ENCODE measurements at regions not wholly inside any gene's neighbourhood (a gene's known extent, or its start where the extent isn't known, plus 50 kb on each side); places are given as distances from the start of the nearest gene placed in this dataset.
"Not testable (repeated sequence)": the region's sequence is repeated elsewhere in the genome, so short reads cannot be mapped to it uniquely, and the experiment has no call there.

- Mint-ChIP-seq H3K9me3 (ENCODE audit: low read depth) (no peaks in the 10 kb centered on the region), H3K4me3 (no peak overlapping the region), H3K4me1 (ENCODE audit: low read depth) (no peaks in the 10 kb centered on the region), H3K27ac (no peak overlapping the region), H3K36me3 (no peaks in the 10 kb centered on the region), H3K27me3 (no peaks in the 10 kb centered on the region)
Measured at GRCh38 chr2:133624551-133624950, 56.3 kb upstream of the NCKAP5 start.

DNA sequence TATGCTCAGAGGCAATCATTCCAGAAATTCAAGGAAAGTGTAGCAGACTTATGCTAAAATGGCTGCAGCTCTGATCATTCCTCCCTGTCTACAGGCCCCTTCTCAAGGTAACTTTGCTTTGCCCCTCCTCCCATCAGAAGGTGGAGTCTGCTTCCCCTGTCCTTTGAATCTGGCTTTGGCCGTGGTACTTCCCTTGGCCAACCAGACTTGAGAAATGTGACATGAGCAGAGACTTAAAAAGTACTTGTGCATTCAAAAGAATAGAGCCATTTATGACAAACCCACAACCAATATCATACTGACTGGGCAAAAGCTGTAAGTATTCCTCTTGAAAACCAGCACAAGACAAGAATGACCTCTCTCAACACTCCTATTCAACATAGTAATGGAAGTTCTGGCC lies 59.5 kb upstream of the NCKAP5 start:
- H3K4me1 Mint-ChIP-seq (ENCODE audit: low read depth): no peaks in the 10 kb centered on the region
- no peaks in the 10 kb centered on the region for H3K27me3 Mint-ChIP-seq
- no peak overlapping the region for H3K27ac Mint-ChIP-seq
- no peaks in the 10 kb centered on the region for H3K36me3 Mint-ChIP-seq
- no peaks in the 10 kb centered on the region for H3K9me3 Mint-ChIP-seq (ENCODE audit: low read depth)
- H3K4me3 Mint-ChIP-seq: no peak overlapping the region

DNA sequence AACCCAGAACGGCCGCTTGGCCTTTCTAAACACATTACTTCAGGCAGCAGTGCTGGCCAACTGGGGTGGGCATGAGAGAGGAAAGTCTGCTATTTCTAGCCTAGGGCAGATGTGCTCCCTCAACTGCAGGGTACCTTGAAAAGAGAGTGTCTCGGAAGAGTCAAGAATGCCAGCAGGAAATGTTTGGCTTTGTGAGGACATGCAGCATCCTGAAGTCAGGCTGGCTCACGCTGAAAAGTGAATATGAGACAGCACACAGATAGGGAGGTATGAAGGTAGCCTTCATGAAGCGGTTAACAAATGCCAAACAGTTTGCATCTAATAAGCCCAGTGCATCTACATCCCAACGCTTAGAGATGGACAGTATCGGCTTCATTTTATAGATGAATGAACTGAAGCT lies 65.0 kb upstream of the NCKAP5 start:
- Mint-ChIP-seq H3K9me3 (ENCODE audit: low read depth) (no peaks in the 10 kb centered on the region), H3K36me3 (no peaks in the 10 kb centered on the region)

GRCh38 chr2:133633881-133634409 lies 65.7 kb upstream of the NCKAP5 start:
- Mint-ChIP-seq H3K9me3 (ENCODE audit: low read depth) (no peaks in the 10 kb centered on the region), H3K27ac (no peak overlapping the region), H3K36me3 (no peaks in the 10 kb centered on the region), H3K4me1 (ENCODE audit: low read depth) (no peaks in the 10 kb centered on the region), H3K4me3 (no peak overlapping the region), H3K27me3 (no peaks in the 10 kb centered on the region)

More for the DNA sequence above, 65.0 kb upstream of the NCKAP5 start:
- H3K4me1 Mint-ChIP-seq (ENCODE audit: low read depth): no peaks in the 10 kb centered on the region
- H3K27ac Mint-ChIP-seq: no peak overlapping the region
- H3K27me3 Mint-ChIP-seq: no peaks in the 10 kb centered on the region
- H3K4me3 Mint-ChIP-seq: no peak overlapping the region

- no peaks in the 10 kb centered on the region for H3K36me3 Mint-ChIP-seq
- no peak overlapping the region for H3K27ac Mint-ChIP-seq
- H3K27me3 Mint-ChIP-seq: no peaks in the 10 kb centered on the region
- no peak overlapping the region for H3K4me3 Mint-ChIP-seq
- no peaks in the 10 kb centered on the region for H3K9me3 Mint-ChIP-seq (ENCODE audit: low read depth)
- H3K4me1 Mint-ChIP-seq (ENCODE audit: low read depth): no peaks in the 10 kb centered on the region
Measured at GRCh38 chr2:133635131-133635530, 66.9 kb upstream of the NCKAP5 start.

DNA sequence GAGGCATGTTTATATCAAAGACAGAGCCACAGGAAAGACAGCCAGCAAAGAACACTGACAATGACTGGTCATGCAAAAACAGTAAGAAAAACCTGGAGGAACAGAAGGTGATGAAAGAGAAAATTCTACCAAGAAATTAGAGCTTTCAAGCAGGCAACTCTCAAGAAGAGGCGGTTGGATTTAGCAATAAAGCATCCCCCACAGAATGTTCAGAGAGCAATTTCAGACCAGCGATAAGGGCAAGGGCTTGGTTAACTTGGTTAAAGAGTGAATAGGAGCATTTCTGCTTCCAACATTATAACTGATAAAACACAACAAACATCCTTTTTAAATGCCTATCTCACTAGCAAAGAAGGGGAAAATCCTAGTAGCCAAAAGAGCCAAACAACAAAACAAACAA lies 68.0 kb upstream of the NCKAP5 start:
- no peaks in the 10 kb centered on the region for H3K4me1 Mint-ChIP-seq (ENCODE audit: low read depth)
- no peak overlapping the region for H3K4me3 Mint-ChIP-seq
- no peaks in the 10 kb centered on the region for H3K9me3 Mint-ChIP-seq (ENCODE audit: low read depth)
- H3K36me3 Mint-ChIP-seq: no peaks in the 10 kb centered on the region
- no peak overlapping the region for H3K27ac Mint-ChIP-seq
- H3K27me3 Mint-ChIP-seq: no peaks in the 10 kb centered on the region

- Mint-ChIP-seq H3K4me1 (ENCODE audit: low read depth) (no peaks in the 10 kb centered on the region), H3K4me3 (no peak overlapping the region), H3K27me3 (peaks cover 6% of the 10 kb centered on the region), H3K9me3 (ENCODE audit: low read depth) (no peaks in the 10 kb centered on the region), H3K27ac (no peak overlapping the region), H3K36me3 (no peaks in the 10 kb centered on the region)
Measured at GRCh38 chr2:133640103-133640502, 71.8 kb upstream of the NCKAP5 start.

GRCh38 chr2:133641497-133641896 lies 73.2 kb upstream of the NCKAP5 start:
- Mint-ChIP-seq H3K4me1 (ENCODE audit: low read depth) (no peaks in the 10 kb centered on the region), H3K36me3 (no peaks in the 10 kb centered on the region), H3K9me3 (ENCODE audit: low read depth) (no peaks in the 10 kb centered on the region), H3K27me3 (peaks cover 6% of the 10 kb centered on the region), H3K4me3 (no peak overlapping the region), H3K27ac (no peak overlapping the region)

- H3K4me1 Mint-ChIP-seq (ENCODE audit: low read depth): no peaks in the 10 kb centered on the region
- H3K27me3 Mint-ChIP-seq: peaks cover 6% of the 10 kb centered on the region
- no peaks in the 10 kb centered on the region for H3K36me3 Mint-ChIP-seq
- H3K9me3 Mint-ChIP-seq (ENCODE audit: low read depth): no peaks in the 10 kb centered on the region
- no peak overlapping the region for H3K4me3 Mint-ChIP-seq
- no peak overlapping the region for H3K27ac Mint-ChIP-seq
Measured at GRCh38 chr2:133641942-133642725, 73.9 kb upstream of the NCKAP5 start.

- H3K9me3 Mint-ChIP-seq (ENCODE audit: low read depth): no peaks in the 10 kb centered on the region
- H3K27ac Mint-ChIP-seq: no peak overlapping the region
- H3K27me3 Mint-ChIP-seq: peaks cover 6% of the 10 kb centered on the region
- no peaks in the 10 kb centered on the region for H3K36me3 Mint-ChIP-seq
- H3K4me1 Mint-ChIP-seq (ENCODE audit: low read depth): no peaks in the 10 kb centered on the region
- no peak overlapping the region for H3K4me3 Mint-ChIP-seq
Measured at GRCh38 chr2:133642791-133643191, 74.5 kb upstream of the NCKAP5 start.

DNA sequence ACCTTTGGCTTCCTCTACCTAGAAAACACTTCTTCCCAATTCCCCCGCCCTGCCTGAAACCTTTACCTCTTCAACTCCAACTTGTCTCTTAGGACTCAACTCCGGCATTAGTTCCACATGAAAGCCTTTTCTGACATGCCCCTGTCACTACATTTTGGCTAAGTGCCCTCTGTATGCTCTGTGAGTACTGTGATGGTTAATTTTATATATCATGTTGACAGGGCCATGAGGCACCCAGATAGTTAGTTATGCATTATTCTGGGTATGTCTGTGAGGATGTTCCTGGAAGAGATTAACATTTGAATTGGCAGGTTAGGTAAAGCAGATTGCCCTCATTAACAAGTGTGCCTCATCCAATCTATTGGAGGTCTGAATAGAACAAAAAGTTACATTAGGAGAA lies 75.6 kb upstream of the NCKAP5 start:
- H3K4me1 Mint-ChIP-seq (ENCODE audit: low read depth): no peaks in the 10 kb centered on the region
- H3K4me3 Mint-ChIP-seq: no peak overlapping the region
- peaks cover 6% of the 10 kb centered on the region for H3K27me3 Mint-ChIP-seq
- H3K27ac Mint-ChIP-seq: no peak overlapping the region
- no peaks in the 10 kb centered on the region for H3K36me3 Mint-ChIP-seq
- no peaks in the 10 kb centered on the region for H3K9me3 Mint-ChIP-seq (ENCODE audit: low read depth)

GRCh38 chr2:133644846-133645245 lies 76.6 kb upstream of the NCKAP5 start:
- H3K4me3 Mint-ChIP-seq: no peak overlapping the region
- H3K27ac Mint-ChIP-seq: no peak overlapping the region
- H3K4me1 Mint-ChIP-seq (ENCODE audit: low read depth): no peaks in the 10 kb centered on the region
- H3K9me3 Mint-ChIP-seq (ENCODE audit: low read depth): no peaks in the 10 kb centered on the region
- no peaks in the 10 kb centered on the region for H3K36me3 Mint-ChIP-seq
- H3K27me3 Mint-ChIP-seq: peaks cover 6% of the 10 kb centered on the region

GRCh38 chr2:133647386-133647785 lies 79.1 kb upstream of the NCKAP5 start:
- not testable (repeated sequence) for H3K27me3 Mint-ChIP-seq; H3K4me3 Mint-ChIP-seq; H3K4me1 Mint-ChIP-seq (ENCODE audit: low read depth); H3K9me3 Mint-ChIP-seq (ENCODE audit: low read depth); H3K36me3 Mint-ChIP-seq; H3K27ac Mint-ChIP-seq

GRCh38 chr2:133651861-133652260 lies 83.6 kb upstream of the NCKAP5 start:
- Mint-ChIP-seq H3K9me3 (ENCODE audit: low read depth) (peaks cover 6% of the 10 kb centered on the region), H3K36me3 (no peaks in the 10 kb centered on the region), H3K4me3 (no peak overlapping the region), H3K27me3 (no peaks in the 10 kb centered on the region), H3K27ac (no peak overlapping the region), H3K4me1 (ENCODE audit: low read depth) (no peaks in the 10 kb centered on the region)

- no peak overlapping the region for H3K27ac Mint-ChIP-seq
- H3K36me3 Mint-ChIP-seq: no peaks in the 10 kb centered on the region
- H3K4me1 Mint-ChIP-seq (ENCODE audit: low read depth): no peaks in the 10 kb centered on the region
- H3K27me3 Mint-ChIP-seq: no peaks in the 10 kb centered on the region
- H3K9me3 Mint-ChIP-seq (ENCODE audit: low read depth): peaks cover 6% of the 10 kb centered on the region
- H3K4me3 Mint-ChIP-seq: no peak overlapping the region
Measured at GRCh38 chr2:133652398-133652797, 84.1 kb upstream of the NCKAP5 start.

- Mint-ChIP-seq H3K36me3 (no peaks in the 10 kb centered on the region), H3K4me1 (ENCODE audit: low read depth) (no peaks in the 10 kb centered on the region), H3K4me3 (no peak overlapping the region), H3K9me3 (ENCODE audit: low read depth) (peaks cover 6% of the 10 kb centered on the region), H3K27me3 (no peaks in the 10 kb centered on the region), H3K27ac (no peak overlapping the region)
Measured at GRCh38 chr2:133653056-133653455, 84.8 kb upstream of the NCKAP5 start.
